ENCODE measurements at regions not wholly inside any gene's neighbourhood (a gene's known extent, or its start where the extent isn't known, plus 50 kb on each side); places are given as distances from the start of the nearest gene placed in this dataset.

DNA sequence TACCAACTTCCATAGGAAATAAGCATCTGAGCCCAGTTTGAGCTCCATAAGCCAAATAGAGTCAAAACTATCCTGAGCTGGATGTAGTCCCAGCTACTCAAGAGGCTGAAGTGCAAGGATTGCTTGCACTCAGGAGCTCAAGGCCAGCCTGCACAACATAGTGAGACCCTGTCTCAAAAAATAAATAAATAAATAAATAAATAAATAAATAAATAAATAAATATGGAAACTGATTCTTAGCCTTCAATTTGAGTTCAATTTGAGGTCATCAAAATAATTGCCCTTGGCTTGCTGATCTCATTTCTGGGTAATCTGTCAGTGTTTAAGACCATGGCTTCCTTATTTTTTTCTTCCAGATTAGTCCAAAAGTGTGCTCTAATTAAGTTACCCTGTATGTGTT is 184.9 kb upstream of the CDH20 start:
- Histone ChIP-seq H3K4me2 (ENCODE audit: low read depth, low read length) (no peak overlapping the region), H2BK120ac (ENCODE audit: low read depth, low read length) (no peak overlapping the region), H3K9ac (ENCODE audit: low read depth, low read length) (no peak overlapping the region), H2BK15ac (ENCODE audit: low read depth, low read length) (no peak overlapping the region), H3K56ac (ENCODE audit: extremely low read depth, insufficient read depth, low read length) (no peak overlapping the region), H3K4ac (ENCODE audit: low read depth, low read length) (no peak overlapping the region), H4K8ac (ENCODE audit: low read depth in 2 of 2, low read length in 2 of 2) (no peak overlapping the region), H3K18ac (ENCODE audit: low read depth, low read length) (no peak overlapping the region), H3K79me1 (ENCODE audit: low read depth in 1 of 2, low read length in 2 of 2) (no peaks in the 10 kb centered on the region), H2AFZ (replicated peaks; ENCODE audit: low read length, poor library complexity) (no peak overlapping the region), H3K23ac (ENCODE audit: low read depth, low read length) (no peak overlapping the region), H3K27ac (ENCODE audit: insufficient read depth, low read length) (no peak overlapping the region), H3K4me3 (ENCODE audit: insufficient read depth, low read depth, low read length) (no peak overlapping the region), H2BK5ac (ENCODE audit: low read depth, low read length, poor library complexity, severe bottlenecking) (no peak overlapping the region), H4K20me1 (ENCODE audit: insufficient read depth, low read length) (no peaks in the 10 kb centered on the region), H4K91ac (ENCODE audit: insufficient read depth, low read depth, low read length) (no peak overlapping the region), H3K9me1 (ENCODE audit: insufficient read depth, low read length) (no peaks in the 10 kb centered on the region), H3K14ac (replicated peaks; ENCODE audit: low read depth, low read length) (no peak overlapping the region), H2AK9ac (replicated peaks; ENCODE audit: low read depth, low read length, poor library complexity) (no peak overlapping the region), H2BK20ac (ENCODE audit: low read depth, low read length) (no peak overlapping the region), H3K4me1 (ENCODE audit: control insufficient read depth, insufficient read depth, low read length) (no peaks in the 10 kb centered on the region), H2AK5ac (ENCODE audit: low read depth, low read length) (no peak overlapping the region), H3K27me3 (ENCODE audit: control insufficient read depth, insufficient read depth, low read length) (no peaks in the 10 kb centered on the region), H3K9me3 (ENCODE audit: control insufficient read depth, insufficient read depth, low read length) (peaks cover 11% of the 10 kb centered on the region; the same call in 1 of the 2 replicates), H3K36me3 (ENCODE audit: control insufficient read depth, insufficient read depth, low read length) (no peaks in the 10 kb centered on the region), H4K5ac (ENCODE audit: low read depth, low read length) (no peak overlapping the region)
- CTCF ChIA-PET: no interaction called here
- intact Hi-C loops (cut with micrococcal nuclease): no loop called here
- no TSS peak for BruUV-seq (replicated peaks)
- TF ChIP-seq RAD21 (IDR thresholded peaks at IDR 0.05; ENCODE audit: low read length): no peak
- TF ChIP-seq, protein P1, sequence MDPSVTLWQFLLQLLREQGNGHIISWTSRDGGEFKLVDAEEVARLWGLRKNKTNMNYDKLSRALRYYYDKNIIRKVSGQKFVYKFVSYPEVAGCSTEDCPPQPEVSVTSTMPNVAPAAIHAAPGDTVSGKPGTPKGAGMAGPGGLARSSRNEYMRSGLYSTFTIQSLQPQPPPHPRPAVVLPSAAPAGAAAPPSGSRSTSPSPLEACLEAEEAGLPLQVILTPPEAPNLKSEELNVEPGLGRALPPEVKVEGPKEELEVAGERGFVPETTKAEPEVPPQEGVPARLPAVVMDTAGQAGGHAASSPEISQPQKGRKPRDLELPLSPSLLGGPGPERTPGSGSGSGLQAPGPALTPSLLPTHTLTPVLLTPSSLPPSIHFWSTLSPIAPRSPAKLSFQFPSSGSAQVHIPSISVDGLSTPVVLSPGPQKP (IDR thresholded peaks at IDR 0.05; ENCODE audit: borderline replicate concordance, low read depth, low read length): no peak
- TF ChIP-seq MAFK (IDR thresholded peaks at IDR 0.05; ENCODE audit: low read depth, low read length): no peak
- no peak for TF ChIP-seq CHD1 (IDR thresholded peaks at IDR 0.05; ENCODE audit: low read depth, low read length)
- no peak for TF ChIP-seq NFE2L2 (IDR thresholded peaks at IDR 0.05; ENCODE audit: low read depth, low read length)
- no peak for TF ChIP-seq MXI1 (IDR thresholded peaks at IDR 0.05; ENCODE audit: borderline replicate concordance, low read depth, low read length)
- TF ChIP-seq FOS (IDR thresholded peaks at IDR 0.05; ENCODE audit: low read depth, low read length): no peak
- TF ChIP-seq, protein P2, sequence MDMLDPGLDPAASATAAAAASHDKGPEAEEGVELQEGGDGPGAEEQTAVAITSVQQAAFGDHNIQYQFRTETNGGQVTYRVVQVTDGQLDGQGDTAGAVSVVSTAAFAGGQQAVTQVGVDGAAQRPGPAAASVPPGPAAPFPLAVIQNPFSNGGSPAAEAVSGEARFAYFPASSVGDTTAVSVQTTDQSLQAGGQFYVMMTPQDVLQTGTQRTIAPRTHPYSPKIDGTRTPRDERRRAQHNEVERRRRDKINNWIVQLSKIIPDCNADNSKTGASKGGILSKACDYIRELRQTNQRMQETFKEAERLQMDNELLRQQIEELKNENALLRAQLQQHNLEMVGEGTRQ (IDR thresholded peaks at IDR 0.05; ENCODE audit: low read depth, low read length): no peak
- no peak for TF ChIP-seq CEBPB (IDR thresholded peaks at IDR 0.05; ENCODE audit: low read depth, low read length)
- TF ChIP-seq MAZ (IDR thresholded peaks at IDR 0.05; ENCODE audit: borderline replicate concordance, low read depth, low read length): no peak
- TF ChIP-seq BHLHE40 (IDR thresholded peaks at IDR 0.05; ENCODE audit: low read depth, low read length): no peak
- TF ChIP-seq POLR2A (IDR thresholded peaks at IDR 0.05; ENCODE audit: low read depth, low read length): no peak
- no peak for TF ChIP-seq SMC3 (IDR thresholded peaks at IDR 0.05; ENCODE audit: low read depth, low read length)
- no peak for ATAC-seq (ENCODE audit: low read depth)
- POLR2A ChIA-PET (ENCODE audit: unreplicated experiment): no interaction called here
- dilution Hi-C loops (cut with HindIII; ENCODE audit: low sequenced_read_pairs, unreplicated experiment): no loop called here
- in situ Hi-C loops (cut with MboI; ENCODE audit: low sequenced_read_pairs): no loop called here
- no peak for DNase-seq

Measured in IMR-90 (cell line).